Caco-2 (cell line): ENCODE measurements at regions not wholly inside any gene's neighbourhood (a gene's known extent, or its start where the extent isn't known, plus 50 kb on each side); places are given as distances from the start of the nearest gene placed in this dataset.

Experiments
- BruUV-seq: library from RNA; stranded (reverse); fragments of 400-500 nt; replicated peaks from 2 replicates; lab custom pipeline; 2021; lab: Mats Ljungman, UMichigan
- CTCF ChIA-PET: fragments of 300-600 bp; sonication (Branson Sonifier 250); formaldehyde crosslinking; loops from one replicate; lab custom pipeline; 2022; ENCODE audit warnings: antibody characterized with exemption; lab: Charles Lee
- POLR2A ChIA-PET: fragments of 300-600 bp; sonication (Branson Sonifier 250); formaldehyde crosslinking; loops from one replicate; lab custom pipeline; 2022; ENCODE audit warnings: antibody characterized with exemption; lab: Charles Lee
- DNase-seq, 2 experiments: peaks; one replicate each; pipeline versions ENCODE4 v3.0.0 to v3.0.0-alpha.2; 2020 to 2022
- H3K27me3 ChIP-seq: replicated peaks from 2 replicates; pipeline ENCODE4 v1.6.0; 2011; ENCODE audit warnings: low read length; ENCODE audit not compliant: control insufficient read depth, insufficient read depth
- H3K36me3 ChIP-seq: 2 replicates; pipeline ENCODE4 v1.5.1; 2011; ENCODE audit warnings: low read length; ENCODE audit not compliant: control insufficient read depth, insufficient read depth
- H3K4me1 ChIP-seq: fragments of 250-450 bp; sonication (Bioruptor Pico); 2 replicates; pipeline ENCODE4 v1.5.1; 2020; ENCODE audit warnings: mild to moderate bottlenecking
- H3K4me3 ChIP-seq: 2 replicates; pipeline ENCODE4 v1.5.1; 2011; ENCODE audit warnings: low read depth, mild to moderate bottlenecking, control low read depth, low read length
- H3K9me3 ChIP-seq: fragments of 250-450 bp; sonication (Bioruptor Pico); 2 replicates; pipeline ENCODE4 v1.5.1; 2020; ENCODE audit warnings: mild to moderate bottlenecking, moderate library complexity
- H3K27ac Mint-ChIP-seq: one replicate; pipeline ENCODE4 v1.8.0; 2022; ENCODE audit warnings: mixed read lengths; ENCODE audit not compliant: unreplicated experiment
- H3K27me3 Mint-ChIP-seq: one replicate; pipeline ENCODE4 v1.8.0; 2022; ENCODE audit warnings: mixed read lengths; ENCODE audit not compliant: insufficient read depth, unreplicated experiment
- H3K36me3 Mint-ChIP-seq: one replicate; pipeline ENCODE4 v1.8.0; 2022; ENCODE audit warnings: mild to moderate bottlenecking, mixed read lengths; ENCODE audit not compliant: insufficient read depth, unreplicated experiment
- H3K4me1 Mint-ChIP-seq: one replicate; pipeline ENCODE4 v1.8.0; 2022; ENCODE audit warnings: low read depth, mixed read lengths; ENCODE audit not compliant: unreplicated experiment
- H3K4me3 Mint-ChIP-seq: one replicate; pipeline ENCODE4 v1.8.0; 2022; ENCODE audit warnings: mild to moderate bottlenecking, moderate library complexity, mixed read lengths; ENCODE audit not compliant: unreplicated experiment
- H3K9me3 Mint-ChIP-seq: one replicate; pipeline ENCODE4 v1.8.0; 2022; ENCODE audit warnings: mixed read lengths; ENCODE audit not compliant: unreplicated experiment
- intact Hi-C: fragments of 100-400 bp; cut with micrococcal nuclease; formaldehyde crosslinking; loops from one replicate; pipeline ENCODE4 v1.10.0; 2022; ENCODE audit not compliant: unreplicated experiment
- TF ChIP-seq, protein P1 (sequence below), 2 experiments: fragments of 200-600 bp in 1 of 2; IDR thresholded peaks; 1 replicate in 1 of 2; 2 replicates in 1 of 2; pipeline versions ENCODE4 v1.5.1 to v1.8.0; 2011 to 2022; ENCODE audit warnings: antibody characterized with exemption in 1 of 2, control low read depth in 1 of 2, inconsistent platforms in 1 of 2, low read depth in 1 of 2, low read length in 1 of 2, mild to moderate bottlenecking in 1 of 2, moderate library complexity in 1 of 2; ENCODE audit not compliant: insufficient read depth in 1 of 2, severe bottlenecking in 1 of 2, unreplicated experiment in 1 of 2

DNA sequence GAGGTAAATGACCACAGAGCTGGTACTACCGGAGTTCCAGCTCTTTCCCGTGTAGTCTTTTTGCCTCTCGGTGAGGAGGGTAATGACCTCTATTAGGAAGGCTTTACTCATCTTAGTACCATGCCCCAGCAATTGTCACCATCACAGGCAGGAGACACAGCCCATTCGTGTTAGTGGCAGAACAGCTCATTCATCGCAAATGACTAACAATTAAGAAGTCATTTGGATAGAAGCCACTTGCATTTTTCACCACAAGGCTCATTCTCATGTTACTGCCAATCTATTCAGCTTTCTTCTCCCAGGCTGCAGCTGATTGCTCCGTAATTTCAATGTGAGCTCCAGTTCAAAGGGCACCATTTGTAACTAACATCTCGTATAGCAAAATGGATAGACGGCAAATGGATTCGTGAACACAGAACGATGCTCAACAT is 718.8 kb upstream of the TMEM132C start:
- no peaks in the 10 kb centered on the region for H3K4me1 Mint-ChIP-seq
- ChIA-PET CTCF (no interaction called here), POLR2A (no interaction called here)
- H3K4me3 ChIP-seq: no peak overlapping the region
- intact Hi-C loops: no loop called here
- H3K4me3 Mint-ChIP-seq: no peak overlapping the region
- H3K9me3 ChIP-seq: 0 out of 2 replicates have a peak, but pooled peaks cover 4% of the 10 kb centered on the region
- no peaks in the 10 kb centered on the region for H3K27me3 ChIP-seq
- no peak overlapping the region for H3K27ac Mint-ChIP-seq
- no peak for DNase-seq
- no peaks in the 10 kb centered on the region for H3K4me1 ChIP-seq
- no peaks in the 10 kb centered on the region for H3K36me3 ChIP-seq
- no peaks in the 10 kb centered on the region for H3K36me3 Mint-ChIP-seq
- no peaks in the 10 kb centered on the region for H3K27me3 Mint-ChIP-seq
- TF ChIP-seq, protein P1, sequence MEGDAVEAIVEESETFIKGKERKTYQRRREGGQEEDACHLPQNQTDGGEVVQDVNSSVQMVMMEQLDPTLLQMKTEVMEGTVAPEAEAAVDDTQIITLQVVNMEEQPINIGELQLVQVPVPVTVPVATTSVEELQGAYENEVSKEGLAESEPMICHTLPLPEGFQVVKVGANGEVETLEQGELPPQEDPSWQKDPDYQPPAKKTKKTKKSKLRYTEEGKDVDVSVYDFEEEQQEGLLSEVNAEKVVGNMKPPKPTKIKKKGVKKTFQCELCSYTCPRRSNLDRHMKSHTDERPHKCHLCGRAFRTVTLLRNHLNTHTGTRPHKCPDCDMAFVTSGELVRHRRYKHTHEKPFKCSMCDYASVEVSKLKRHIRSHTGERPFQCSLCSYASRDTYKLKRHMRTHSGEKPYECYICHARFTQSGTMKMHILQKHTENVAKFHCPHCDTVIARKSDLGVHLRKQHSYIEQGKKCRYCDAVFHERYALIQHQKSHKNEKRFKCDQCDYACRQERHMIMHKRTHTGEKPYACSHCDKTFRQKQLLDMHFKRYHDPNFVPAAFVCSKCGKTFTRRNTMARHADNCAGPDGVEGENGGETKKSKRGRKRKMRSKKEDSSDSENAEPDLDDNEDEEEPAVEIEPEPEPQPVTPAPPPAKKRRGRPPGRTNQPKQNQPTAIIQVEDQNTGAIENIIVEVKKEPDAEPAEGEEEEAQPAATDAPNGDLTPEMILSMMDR (IDR thresholded peaks at IDR 0.05; ENCODE audit: insufficient read depth in 1 of 2, low read depth in 1 of 2, low read length in 1 of 2, severe bottlenecking in 1 of 2, unreplicated experiment in 1 of 2): no peak
- BruUV-seq: no TSS peak
- no peaks in the 10 kb centered on the region for H3K9me3 Mint-ChIP-seq

DNA sequence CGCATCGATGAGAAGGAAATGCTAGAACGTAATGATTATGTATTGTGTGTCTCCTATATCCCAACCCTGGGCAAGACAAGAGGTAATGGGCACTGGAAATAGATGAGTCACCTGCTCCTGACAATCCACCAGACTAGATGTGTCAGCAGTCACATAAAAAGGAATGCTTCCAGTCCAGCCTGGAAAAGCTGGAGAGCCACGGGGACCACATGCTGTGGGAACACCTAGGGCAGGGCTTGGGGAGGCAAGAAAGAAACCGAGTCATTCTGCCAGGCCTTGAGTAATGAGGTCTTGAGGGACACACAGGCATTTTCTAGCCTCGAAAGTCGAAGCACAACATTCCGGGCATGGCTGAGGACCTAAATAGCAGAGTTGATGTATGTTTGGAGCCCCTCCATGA is 716.7 kb upstream of the TMEM132C start:
- POLR2A ChIA-PET: no interaction called here
- no peaks in the 10 kb centered on the region for H3K27me3 Mint-ChIP-seq
- H3K4me3 ChIP-seq: no peak overlapping the region
- no peaks in the 10 kb centered on the region for H3K4me1 ChIP-seq
- H3K9me3 Mint-ChIP-seq: no peaks in the 10 kb centered on the region
- H3K27ac Mint-ChIP-seq: no peak overlapping the region
- TF ChIP-seq, protein P1 (IDR thresholded peaks at IDR 0.05; ENCODE audit: insufficient read depth in 1 of 2, low read depth in 1 of 2, low read length in 1 of 2, severe bottlenecking in 1 of 2, unreplicated experiment in 1 of 2): no peak
- CTCF ChIA-PET: no interaction called here
- no peaks in the 10 kb centered on the region for H3K36me3 Mint-ChIP-seq
- no peaks in the 10 kb centered on the region for H3K27me3 ChIP-seq
- intact Hi-C loops: loop anchor here (10.0 kb wide), 1 partner anchor 125 kb away; no protein-coding TSS in a partner anchor
- DNase-seq: no peak
- no peaks in the 10 kb centered on the region for H3K9me3 ChIP-seq
- H3K4me1 Mint-ChIP-seq: peaks cover 1% of the 10 kb centered on the region
- no TSS peak for BruUV-seq
- no peak overlapping the region for H3K4me3 Mint-ChIP-seq
- no peaks in the 10 kb centered on the region for H3K36me3 ChIP-seq

DNA sequence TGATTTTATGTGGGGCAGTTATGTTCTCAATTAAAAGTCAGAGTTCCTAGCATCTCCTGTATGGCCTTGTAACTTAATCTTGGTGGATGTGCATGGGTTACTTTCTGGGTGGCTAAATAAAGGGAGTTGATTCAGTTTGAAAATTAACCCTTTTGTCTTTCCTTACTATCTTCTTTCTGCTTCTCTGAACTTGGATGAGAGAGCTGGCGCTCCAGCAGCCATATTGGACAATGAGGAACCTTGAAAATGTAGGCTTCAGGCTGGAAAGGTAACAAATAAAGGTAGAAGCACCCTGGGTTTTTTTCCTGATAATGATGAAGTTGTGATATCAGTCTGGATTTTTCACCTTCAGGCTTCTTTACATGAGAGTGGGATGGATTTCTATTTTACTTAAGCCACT is 714.1 kb upstream of the TMEM132C start:
- ChIA-PET POLR2A (no interaction called here), CTCF (no interaction called here)
- no peak for DNase-seq
- no peak overlapping the region for H3K4me3 Mint-ChIP-seq
- no peaks in the 10 kb centered on the region for H3K36me3 Mint-ChIP-seq
- Histone ChIP-seq H3K4me1 (no peaks in the 10 kb centered on the region), H3K9me3 (no peaks in the 10 kb centered on the region), H3K27me3 (no peaks in the 10 kb centered on the region), H3K4me3 (no peak overlapping the region), H3K36me3 (no peaks in the 10 kb centered on the region)
- H3K9me3 Mint-ChIP-seq: no peaks in the 10 kb centered on the region
- peaks cover 12% of the 10 kb centered on the region for H3K4me1 Mint-ChIP-seq
- intact Hi-C loops: loop anchor here (10.0 kb wide), 1 partner anchor 122 kb away; no protein-coding TSS in a partner anchor
- no peak overlapping the region for H3K27ac Mint-ChIP-seq
- BruUV-seq: no TSS peak
- no peaks in the 10 kb centered on the region for H3K27me3 Mint-ChIP-seq
- TF ChIP-seq, protein P1 (IDR thresholded peaks at IDR 0.05; ENCODE audit: insufficient read depth in 1 of 2, low read depth in 1 of 2, low read length in 1 of 2, severe bottlenecking in 1 of 2, unreplicated experiment in 1 of 2): no peak
